Fibroblast of the aortic adventitia (primary cell): ENCODE measurements at regions not wholly inside any gene's neighbourhood (a gene's known extent, or its start where the extent isn't known, plus 50 kb on each side); places are given as distances from the start of the nearest gene placed in this dataset.

Source experiments
- DNase-seq: peaks from one replicate; pipeline ENCODE4 v3.0.0-alpha.2; 2010; ENCODE audit warnings: low read depth
- H3K4me3 ChIP-seq: 2 replicates; pipeline ENCODE4 v1.5.1; 2011; ENCODE audit warnings: low read depth, mild to moderate bottlenecking, control low read depth, low read length, moderate library complexity
- TF ChIP-seq, protein P1 (sequence below): IDR thresholded peaks from 2 replicates; pipeline ENCODE4 v1.5.1; 2011; ENCODE audit warnings: mild to moderate bottlenecking, low read length, control low read depth, inconsistent platforms; ENCODE audit not compliant: insufficient read depth

DNA sequence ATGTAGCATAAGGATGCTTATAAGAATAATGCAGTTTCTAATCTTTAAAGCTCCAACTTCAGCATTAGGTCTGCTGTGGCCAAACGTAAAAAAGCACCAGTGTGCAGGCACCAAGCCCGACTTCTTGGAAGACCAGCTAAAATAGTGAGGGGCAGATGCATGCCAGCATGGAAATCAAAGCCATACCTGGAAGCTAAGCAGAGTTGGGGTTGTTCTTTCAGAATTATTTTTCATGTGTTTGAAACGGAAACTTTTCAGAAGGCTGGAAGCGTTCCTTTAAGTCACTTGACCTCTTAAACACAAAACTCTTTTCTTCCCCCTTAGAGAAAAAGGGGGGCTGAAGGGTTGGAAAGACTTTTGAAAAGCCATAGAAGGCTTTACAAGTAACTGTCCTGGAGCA is 329.2 kb upstream of the C1orf87 start:
- TF ChIP-seq, protein P1, sequence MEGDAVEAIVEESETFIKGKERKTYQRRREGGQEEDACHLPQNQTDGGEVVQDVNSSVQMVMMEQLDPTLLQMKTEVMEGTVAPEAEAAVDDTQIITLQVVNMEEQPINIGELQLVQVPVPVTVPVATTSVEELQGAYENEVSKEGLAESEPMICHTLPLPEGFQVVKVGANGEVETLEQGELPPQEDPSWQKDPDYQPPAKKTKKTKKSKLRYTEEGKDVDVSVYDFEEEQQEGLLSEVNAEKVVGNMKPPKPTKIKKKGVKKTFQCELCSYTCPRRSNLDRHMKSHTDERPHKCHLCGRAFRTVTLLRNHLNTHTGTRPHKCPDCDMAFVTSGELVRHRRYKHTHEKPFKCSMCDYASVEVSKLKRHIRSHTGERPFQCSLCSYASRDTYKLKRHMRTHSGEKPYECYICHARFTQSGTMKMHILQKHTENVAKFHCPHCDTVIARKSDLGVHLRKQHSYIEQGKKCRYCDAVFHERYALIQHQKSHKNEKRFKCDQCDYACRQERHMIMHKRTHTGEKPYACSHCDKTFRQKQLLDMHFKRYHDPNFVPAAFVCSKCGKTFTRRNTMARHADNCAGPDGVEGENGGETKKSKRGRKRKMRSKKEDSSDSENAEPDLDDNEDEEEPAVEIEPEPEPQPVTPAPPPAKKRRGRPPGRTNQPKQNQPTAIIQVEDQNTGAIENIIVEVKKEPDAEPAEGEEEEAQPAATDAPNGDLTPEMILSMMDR: no peak
- no peak for DNase-seq
- no peak overlapping the region for H3K4me3 ChIP-seq

DNA sequence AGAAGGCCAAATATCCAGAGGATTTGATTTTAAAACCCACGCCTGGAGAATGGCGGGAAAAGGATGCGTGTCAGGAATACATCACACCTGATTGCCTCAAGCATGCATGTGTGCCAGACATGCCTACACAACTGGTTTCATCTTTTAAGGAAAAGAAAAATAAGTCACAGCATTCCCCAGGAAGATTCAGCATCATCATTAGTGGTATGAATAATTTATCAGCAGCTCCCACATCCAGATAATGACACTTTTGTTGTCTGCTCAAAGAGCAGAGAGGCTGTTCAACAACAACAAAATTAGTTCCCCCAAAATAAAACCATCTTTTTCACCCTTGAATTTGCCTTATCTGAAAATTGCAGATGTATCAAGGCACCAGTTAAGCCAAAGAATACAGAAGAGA is 328.6 kb upstream of the C1orf87 start:
- no peak for DNase-seq
- TF ChIP-seq, protein P1: no peak
- H3K4me3 ChIP-seq: no peak overlapping the region

DNA sequence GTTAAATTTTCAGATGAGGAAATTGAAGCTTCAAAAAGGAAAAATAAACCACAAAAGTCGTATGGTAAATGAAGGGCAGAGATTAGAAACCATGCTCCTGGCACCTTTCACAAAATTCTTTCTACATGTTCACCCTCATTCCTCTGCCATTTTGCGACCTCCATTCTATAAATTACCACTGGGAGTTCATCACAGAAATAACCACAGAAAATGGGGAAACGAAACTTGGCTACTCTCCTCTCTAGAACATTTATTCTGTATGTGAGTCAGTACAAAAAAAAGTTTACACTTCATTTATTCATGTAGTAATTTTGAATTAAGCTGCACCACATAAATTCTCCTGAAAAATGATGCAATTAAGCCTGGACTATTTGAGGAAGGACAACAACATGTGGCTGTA is 320.9 kb upstream of the C1orf87 start:
- DNase-seq: peak; percentile 35
- TF ChIP-seq, protein P1: no peak
- no peak overlapping the region for H3K4me3 ChIP-seq

DNA sequence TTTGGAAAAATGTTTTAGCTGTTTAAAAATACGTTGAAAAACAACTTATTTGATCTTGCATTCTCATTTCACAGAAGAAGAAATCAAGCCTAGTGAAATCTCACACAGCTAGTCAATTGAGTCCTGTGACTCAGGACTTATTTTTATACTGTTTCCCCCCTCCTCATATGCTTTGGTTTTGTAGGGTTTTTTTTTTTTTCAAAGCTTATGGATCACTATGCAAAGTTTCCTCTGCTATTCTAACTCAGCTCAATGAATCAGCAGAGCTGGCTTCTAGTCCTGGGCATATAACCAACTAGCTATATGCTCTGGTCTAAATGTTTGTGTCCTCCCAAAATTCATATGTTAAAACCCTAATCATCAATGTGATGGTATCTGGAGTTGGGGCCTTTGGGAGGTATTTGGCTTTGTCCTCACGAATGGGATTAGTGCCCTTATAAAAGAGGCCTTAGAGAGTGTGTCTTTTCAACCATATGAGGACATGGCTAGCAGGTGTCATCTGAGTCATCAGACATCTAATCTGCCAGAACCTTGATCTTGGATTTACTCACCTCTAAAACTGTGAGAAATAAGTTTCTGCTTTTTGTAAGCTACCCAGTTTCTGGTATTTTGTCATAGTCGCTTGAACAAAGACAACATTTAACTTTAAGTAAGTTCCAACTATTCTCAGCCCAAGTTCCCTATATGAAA is 317.2 kb upstream of the C1orf87 start:
- no peak for DNase-seq
- H3K4me3 ChIP-seq: no peak overlapping the region
- TF ChIP-seq, protein P1: no peak

DNA sequence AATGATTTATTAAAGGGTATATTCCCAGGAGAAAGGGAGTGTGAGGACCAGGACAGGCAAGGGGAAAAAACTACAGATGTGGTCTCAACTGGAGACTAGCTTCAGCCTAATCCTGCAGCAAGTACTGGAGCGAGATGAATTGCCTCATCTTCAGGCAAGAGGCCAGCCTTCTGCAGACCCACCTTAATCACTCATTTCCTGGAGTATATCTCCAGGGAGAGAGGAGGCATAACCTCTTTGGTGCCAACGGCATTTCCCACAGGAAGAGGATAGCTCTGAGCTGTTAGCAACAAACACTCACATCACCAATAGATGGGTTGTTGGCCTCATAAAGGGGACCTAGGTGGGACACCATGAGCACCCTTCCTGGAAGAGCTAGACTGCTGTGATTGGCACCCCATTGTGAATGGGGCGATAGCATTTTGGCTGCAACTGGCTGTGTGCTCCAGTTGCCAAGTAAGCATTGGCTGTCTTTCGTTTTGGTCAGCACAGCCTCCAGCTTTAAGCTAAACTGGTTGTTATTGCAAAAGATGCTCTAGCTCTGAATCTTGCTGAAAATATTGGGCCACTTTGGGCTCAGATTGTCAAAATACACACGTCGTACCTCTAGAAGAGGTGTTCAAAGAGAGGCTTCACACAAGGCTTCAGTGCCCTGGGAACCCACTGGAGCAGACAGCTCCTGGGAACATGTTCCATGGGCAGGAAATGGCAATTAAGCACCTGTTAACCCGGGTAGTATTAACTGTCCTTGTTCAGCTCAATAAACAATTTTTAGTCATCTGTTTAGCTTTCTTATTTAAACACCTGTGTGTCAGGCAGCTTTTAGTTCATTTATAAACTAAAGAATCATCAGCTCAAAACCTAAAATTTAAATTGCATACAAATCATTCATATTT is 314.8 kb upstream of the C1orf87 start:
- TF ChIP-seq, protein P1: no peak
- no peak overlapping the region for H3K4me3 ChIP-seq
- DNase-seq: peak; percentile 82

DNA sequence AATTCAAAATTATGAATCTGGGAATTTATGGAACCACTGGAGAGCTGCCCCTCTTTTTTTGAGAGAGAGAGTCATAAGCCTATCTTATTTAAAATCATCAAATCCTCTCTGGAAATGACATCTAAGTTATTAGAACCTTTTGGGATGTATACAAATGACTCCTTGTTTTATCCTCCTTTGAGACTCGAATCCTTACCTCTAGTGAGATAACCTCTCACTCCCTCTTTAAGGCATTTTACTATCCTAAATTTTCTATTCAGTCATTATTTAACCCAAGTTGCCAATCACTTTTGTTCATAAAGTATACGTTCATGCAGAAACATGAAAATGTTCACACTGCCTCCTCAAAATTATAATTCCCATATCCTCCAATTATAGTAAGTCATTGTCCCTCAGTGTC is 313.6 kb upstream of the C1orf87 start:
- TF ChIP-seq, protein P1: no peak
- DNase-seq: no peak
- no peak overlapping the region for H3K4me3 ChIP-seq
